IMR-90 (cell line): ENCODE measurements at regions not wholly inside any gene's neighbourhood (a gene's known extent, or its start where the extent isn't known, plus 50 kb on each side); places are given as distances from the start of the nearest gene placed in this dataset.

Source experiments
- ATAC-seq: fragments of 200-7000 bp; cut with Tn5 transposase; 2 replicates; pipeline ENCODE4 v1.9.1; 2020; ENCODE audit warnings: low read depth, mild to moderate bottlenecking, moderate library complexity
- BruUV-seq: library from RNA; stranded (reverse); fragments of 400-500 nt; replicated peaks from 2 replicates; lab custom pipeline; 2021; lab: Mats Ljungman, UMichigan
- CTCF ChIA-PET: fragments of 300-600 bp; formaldehyde crosslinking; extraction: SDS; loops from one replicate; lab custom pipeline; 2021; ENCODE audit warnings: antibody characterized with exemption; lab: Yijun Ruan, JAX
- POLR2A ChIA-PET: fragments of 300-600 bp; sonication (Branson Sonifier 250); formaldehyde crosslinking; loops from one replicate; lab custom pipeline; 2022; ENCODE audit warnings: antibody characterized with exemption; ENCODE audit not compliant: unreplicated experiment; lab: Charles Lee
- DNase-seq: peaks from one replicate; pipeline ENCODE4 v3.0.0; 2013
- H2AFZ ChIP-seq: replicated peaks from 2 replicates; pipeline ENCODE3; 2013; ENCODE audit warnings: low read length, mild to moderate bottlenecking; ENCODE audit not compliant: poor library complexity
- H2AK5ac ChIP-seq: 2 replicates; pipeline ENCODE4 v1.6.1; 2013; ENCODE audit warnings: low read depth, low read length, inconsistent platforms
- H2AK9ac ChIP-seq: replicated peaks from 2 replicates; pipeline ENCODE3; 2013; ENCODE audit warnings: mild to moderate bottlenecking, low read depth, low read length, moderate library complexity; ENCODE audit not compliant: poor library complexity
- H2BK120ac ChIP-seq: 2 replicates; pipeline ENCODE4 v1.6.1; 2013; ENCODE audit warnings: low read depth, low read length, inconsistent platforms
- H2BK15ac ChIP-seq: 3 replicates; pipeline ENCODE4 v1.6.1; 2013; ENCODE audit warnings: low read depth, low read length, inconsistent platforms
- H2BK20ac ChIP-seq: 2 replicates; pipeline ENCODE4 v1.6.1; 2013; ENCODE audit warnings: low read depth, mild to moderate bottlenecking, inconsistent platforms, low read length, moderate library complexity
- H2BK5ac ChIP-seq: 2 replicates; pipeline ENCODE4 v1.6.1; 2013; ENCODE audit warnings: mild to moderate bottlenecking, low read depth, low read length, inconsistent platforms; ENCODE audit not compliant: poor library complexity, severe bottlenecking
- H3K14ac ChIP-seq: replicated peaks from 2 replicates; pipeline ENCODE4 v1.6.1; 2013; ENCODE audit warnings: low read depth, low read length, inconsistent platforms
- H3K18ac ChIP-seq: 2 replicates; pipeline ENCODE4 v1.6.1; 2013; ENCODE audit warnings: low read depth, low read length, control low read depth
- H3K23ac ChIP-seq: 2 replicates; pipeline ENCODE4 v1.6.1; 2013; ENCODE audit warnings: low read depth, low read length, inconsistent platforms
- H3K27ac ChIP-seq: 2 replicates; pipeline ENCODE4 v1.5.1; 2013; ENCODE audit warnings: mild to moderate bottlenecking, control low read depth, low read length; ENCODE audit not compliant: insufficient read depth
- H3K27me3 ChIP-seq: 2 replicates; pipeline ENCODE4 v1.6.1; 2013; ENCODE audit warnings: low read length; ENCODE audit not compliant: control insufficient read depth, insufficient read depth
- H3K36me3 ChIP-seq: 2 replicates; pipeline ENCODE4 v1.6.1; 2013; ENCODE audit warnings: low read length, mixed read lengths; ENCODE audit not compliant: control insufficient read depth, insufficient read depth
- H3K4ac ChIP-seq: 2 replicates; pipeline ENCODE4 v1.6.1; 2013; ENCODE audit warnings: low read depth, low read length, inconsistent platforms
- H3K4me1 ChIP-seq: 2 replicates; pipeline ENCODE4 v1.6.1; 2013; ENCODE audit warnings: low read length, mixed read lengths; ENCODE audit not compliant: control insufficient read depth, insufficient read depth
- H3K4me2 ChIP-seq: 2 replicates; pipeline ENCODE4 v1.6.1; 2013; ENCODE audit warnings: low read depth, mild to moderate bottlenecking, control low read depth, low read length, moderate library complexity
- H3K4me3 ChIP-seq: 2 replicates; pipeline ENCODE4 v1.5.1; 2013; ENCODE audit warnings: low read depth, mild to moderate bottlenecking, control low read depth, low read length, moderate library complexity; ENCODE audit not compliant: insufficient read depth
- H3K56ac ChIP-seq: 2 replicates; pipeline ENCODE4 v1.6.1; 2013; ENCODE audit warnings: low read length, inconsistent platforms; ENCODE audit not compliant: insufficient read depth; ENCODE audit errors: extremely low read depth
- H3K79me1 ChIP-seq, 2 experiments: 2 replicates each; pipeline ENCODE4 v1.6.1; 2013; ENCODE audit warnings: low read length in 2 of 2, inconsistent platforms in 1 of 2, low read depth in 1 of 2
- H3K9ac ChIP-seq: 2 replicates; pipeline ENCODE4 v1.6.1; 2013; ENCODE audit warnings: low read depth, low read length, control low read depth
- H3K9me1 ChIP-seq: 2 replicates; pipeline ENCODE4 v1.6.1; 2013; ENCODE audit warnings: low read length, inconsistent platforms; ENCODE audit not compliant: insufficient read depth
- H3K9me3 ChIP-seq: 2 replicates; pipeline ENCODE4 v1.6.1; 2013; ENCODE audit warnings: low read length; ENCODE audit not compliant: control insufficient read depth, insufficient read depth
- H4K20me1 ChIP-seq: 2 replicates; pipeline ENCODE4 v1.6.1; 2013; ENCODE audit warnings: low read length, inconsistent platforms; ENCODE audit not compliant: insufficient read depth
- H4K5ac ChIP-seq: 2 replicates; pipeline ENCODE4 v1.6.1; 2013; ENCODE audit warnings: mild to moderate bottlenecking, low read depth, low read length, control low read depth
- H4K8ac ChIP-seq, 2 experiments: 2 replicates each; pipeline ENCODE4 v1.6.1; 2013; ENCODE audit warnings: low read depth in 2 of 2, low read length in 2 of 2, control low read depth in 1 of 2, inconsistent platforms in 1 of 2
- H4K91ac ChIP-seq: 2 replicates; pipeline ENCODE4 v1.6.1; 2013; ENCODE audit warnings: low read depth, low read length, inconsistent platforms; ENCODE audit not compliant: insufficient read depth
- CEBPB ChIP-seq: IDR thresholded peaks from 2 replicates; pipeline ENCODE4 v1.6.1; 2012; ENCODE audit warnings: low read depth, low read length, improper control_type of control experiment
- WGBS, 2 experiments: methylation state at CpG; one replicate each; pipeline versions ENCODE4 v1.1.5 to v1.1.7; 2013; ENCODE audit warnings: missing lambda C conversion rate in 2 of 2; ENCODE audit not compliant: insufficient read length in 1 of 2; ENCODE audit errors: extremely low coverage in 2 of 2; 5-methylcytosine and 5-hydroxymethylcytosine counted together
- dilution Hi-C: fragments of 300-500 bp; cut with HindIII; formaldehyde crosslinking; loops from one replicate; pipeline ENCODE4 v1.14.3; 2018; ENCODE audit warnings: low sequenced_read_pairs; ENCODE audit not compliant: unreplicated experiment
- in situ Hi-C: fragments of 300-500 bp; cut with MboI; formaldehyde crosslinking; loops from 3 replicates; pipeline ENCODE4 v1.14.3; 2019; ENCODE audit warnings: low sequenced_read_pairs, inconsistent platforms, mixed read lengths
- intact Hi-C: fragments of 100-400 bp; cut with micrococcal nuclease; formaldehyde crosslinking; loops from 2 replicates; pipeline ENCODE4 v1.10.0; 2022
- TF ChIP-seq, protein P1 (sequence below): fragments of 150-350 bp; IDR thresholded peaks from 2 replicates; pipeline ENCODE4 v1.6.1; 2016; ENCODE audit warnings: low read depth, mild to moderate bottlenecking, low read length, moderate library complexity, borderline replicate concordance

DNA sequence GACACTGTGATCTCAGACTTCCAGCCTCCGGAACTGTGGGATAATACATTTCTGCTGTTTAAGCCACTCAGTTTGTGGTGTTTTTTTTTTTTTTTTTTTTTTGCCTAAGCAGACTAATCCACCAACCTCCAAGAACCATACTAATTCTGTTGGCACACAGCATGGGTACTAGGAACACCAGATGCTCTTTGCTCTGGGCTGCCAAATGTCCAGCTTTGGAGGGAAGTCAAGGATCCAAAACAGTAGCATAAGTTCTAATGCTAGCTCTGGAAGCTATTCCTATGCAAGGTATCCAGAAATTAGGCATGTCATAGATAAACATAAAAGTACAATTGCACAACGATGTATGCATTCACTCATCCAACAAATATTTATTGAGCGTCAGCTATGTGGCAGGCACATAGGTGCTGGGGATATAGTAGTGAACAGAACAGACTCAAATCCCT is 64.5 kb upstream of the WDFY2 start:
- Histone ChIP-seq H3K14ac (peak overlapping the region; percentile 60; the same call in 1 of the 2 replicates), H4K91ac (no peak overlapping the region; the same call in 1 of the 2 replicates), H3K18ac (peak overlapping the region; percentile 16; the same call in 1 of the 2 replicates), H3K79me1 (no peaks in the 10 kb centered on the region; a peak in 1 of 4 replicates), H2BK20ac (peak overlapping the region; percentile 69), H3K9me3 (no peaks in the 10 kb centered on the region), H3K4me2 (no peak overlapping the region), H3K27ac (peak overlapping the region; percentile 41), H3K9ac (no peak overlapping the region), H3K27me3 (no peaks in the 10 kb centered on the region), H4K8ac (0 out of 4 replicates have a peak overlapping the region, but pooled peaks of 1 of the 2 experiments have one; percentile 33), H3K4me1 (peaks cover 16% of the 10 kb centered on the region), H2BK120ac (peak overlapping the region; percentile 80), H4K20me1 (no peaks in the 10 kb centered on the region), H3K9me1 (peaks cover 18% of the 10 kb centered on the region), H4K5ac (peak overlapping the region; percentile 30; the same call in 1 of the 2 replicates), H2AFZ (peak overlapping the region; percentile 49), H3K56ac (no peak overlapping the region), H3K4ac (peak overlapping the region; percentile 70), H2AK9ac (no peak overlapping the region), H2AK5ac (peak overlapping the region; percentile 64; the same call in 1 of the 2 replicates), H3K4me3 (no peak overlapping the region), H2BK15ac (no peak overlapping the region), H2BK5ac (peak overlapping the region; percentile 93), H3K36me3 (no peaks in the 10 kb centered on the region), H3K23ac (peak overlapping the region; percentile 45; the same call in 1 of the 2 replicates)
- in situ Hi-C loops (no loop called here), dilution Hi-C loops (no loop called here), intact Hi-C loops (loop anchor here (5.0 kb wide), 1 partner anchor 67 kb away; the partner anchor contains the start of gene INTS6)
- BruUV-seq = no TSS peak
- CTCF ChIA-PET = interaction anchor here (0.7 kb wide), 1 partner anchor 77 kb away, joined by 3 read pairs; no protein-coding TSS in a partner anchor
- TF ChIP-seq, protein P1, sequence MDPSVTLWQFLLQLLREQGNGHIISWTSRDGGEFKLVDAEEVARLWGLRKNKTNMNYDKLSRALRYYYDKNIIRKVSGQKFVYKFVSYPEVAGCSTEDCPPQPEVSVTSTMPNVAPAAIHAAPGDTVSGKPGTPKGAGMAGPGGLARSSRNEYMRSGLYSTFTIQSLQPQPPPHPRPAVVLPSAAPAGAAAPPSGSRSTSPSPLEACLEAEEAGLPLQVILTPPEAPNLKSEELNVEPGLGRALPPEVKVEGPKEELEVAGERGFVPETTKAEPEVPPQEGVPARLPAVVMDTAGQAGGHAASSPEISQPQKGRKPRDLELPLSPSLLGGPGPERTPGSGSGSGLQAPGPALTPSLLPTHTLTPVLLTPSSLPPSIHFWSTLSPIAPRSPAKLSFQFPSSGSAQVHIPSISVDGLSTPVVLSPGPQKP = no peak
- TF ChIP-seq CEBPB = peak; percentile 95
- ATAC-seq (peak; percentile 28), DNase-seq (peak; percentile 61)
- no CpG with 5 or more reads among the region's 3 CpGs for WGBS, 2 experiments
- POLR2A ChIA-PET = no interaction called here
